Sigmoid colon (tissue), 4 donors: ENCODE measurements at regions not wholly inside any gene's neighbourhood (a gene's known extent, or its start where the extent isn't known, plus 50 kb on each side); places are given as distances from the start of the nearest gene placed in this dataset.

Source experiments
- POLR2A ChIP-seq, 2 donors: fragments of 450-650 bp; IDR thresholded peaks; one replicate each; pipeline ENCODE4 v1.6.1; 2016; ENCODE audit warnings: antibody characterized with exemption in 2 of 2, mild to moderate bottlenecking in 2 of 2, moderate library complexity in 2 of 2
- POLR2AphosphoS5 ChIP-seq, 4 donors: sonication (generic); formaldehyde crosslinking; IDR thresholded peaks; one replicate each; pipeline ENCODE4 v1.6.1; 2017; ENCODE audit warnings: antibody characterized with exemption in 4 of 4
- TF ChIP-seq, protein P1 (sequence below), 4 experiments: fragments of 450-650 bp in 3 of 4; fragments of 200-600 bp in 1 of 4; IDR thresholded peaks; one replicate each; pipeline ENCODE4 v1.5.1; 2016 to 2019; ENCODE audit warnings: antibody characterized with exemption in 4 of 4, mild to moderate bottlenecking in 3 of 4, moderate library complexity in 2 of 4

DNA sequence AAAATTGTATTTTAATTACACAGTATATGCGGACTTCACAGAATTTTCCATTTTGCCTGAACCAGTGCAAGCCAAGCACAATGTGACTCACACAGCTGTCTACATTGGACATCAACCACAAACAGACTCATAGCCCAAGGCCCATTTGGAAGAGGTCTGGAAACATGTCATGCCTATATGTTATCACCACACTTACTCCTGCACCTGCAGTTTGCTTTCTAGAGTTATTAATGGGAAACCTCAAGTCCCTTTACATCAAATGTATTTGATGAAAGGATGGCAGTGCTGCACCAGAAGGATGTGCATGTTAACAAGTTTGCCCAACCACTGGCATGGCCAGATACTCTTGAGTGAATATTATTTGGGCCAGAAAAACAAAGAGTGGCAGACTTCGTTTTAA, 548.9 kb upstream of the CDH2 start:
- TF ChIP-seq, protein P1, sequence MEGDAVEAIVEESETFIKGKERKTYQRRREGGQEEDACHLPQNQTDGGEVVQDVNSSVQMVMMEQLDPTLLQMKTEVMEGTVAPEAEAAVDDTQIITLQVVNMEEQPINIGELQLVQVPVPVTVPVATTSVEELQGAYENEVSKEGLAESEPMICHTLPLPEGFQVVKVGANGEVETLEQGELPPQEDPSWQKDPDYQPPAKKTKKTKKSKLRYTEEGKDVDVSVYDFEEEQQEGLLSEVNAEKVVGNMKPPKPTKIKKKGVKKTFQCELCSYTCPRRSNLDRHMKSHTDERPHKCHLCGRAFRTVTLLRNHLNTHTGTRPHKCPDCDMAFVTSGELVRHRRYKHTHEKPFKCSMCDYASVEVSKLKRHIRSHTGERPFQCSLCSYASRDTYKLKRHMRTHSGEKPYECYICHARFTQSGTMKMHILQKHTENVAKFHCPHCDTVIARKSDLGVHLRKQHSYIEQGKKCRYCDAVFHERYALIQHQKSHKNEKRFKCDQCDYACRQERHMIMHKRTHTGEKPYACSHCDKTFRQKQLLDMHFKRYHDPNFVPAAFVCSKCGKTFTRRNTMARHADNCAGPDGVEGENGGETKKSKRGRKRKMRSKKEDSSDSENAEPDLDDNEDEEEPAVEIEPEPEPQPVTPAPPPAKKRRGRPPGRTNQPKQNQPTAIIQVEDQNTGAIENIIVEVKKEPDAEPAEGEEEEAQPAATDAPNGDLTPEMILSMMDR (IDR thresholded peaks at IDR 0.05), result no peak
- no peak for TF ChIP-seq POLR2AphosphoS5 (IDR thresholded peaks at IDR 0.05)
- TF ChIP-seq POLR2A (IDR thresholded peaks at IDR 0.05), result no peak
